HG03469 (cell line): ENCODE measurements at regions not wholly inside any gene's neighbourhood (a gene's known extent, or its start where the extent isn't known, plus 50 kb on each side); places are given as distances from the start of the nearest gene placed in this dataset.
"Not testable (repeated sequence)": the region's sequence is repeated elsewhere in the genome, so short reads cannot be mapped to it uniquely, and the experiment has no call there.

Experiments
- ATAC-seq: cut with Tn5 transposase; IDR thresholded peaks from one replicate; pipeline ENCODE4 v1.9.1; 2021; ENCODE audit warnings: mild to moderate bottlenecking, moderate library complexity, moderate number of reproducible peaks; ENCODE audit not compliant: unreplicated experiment

DNA sequence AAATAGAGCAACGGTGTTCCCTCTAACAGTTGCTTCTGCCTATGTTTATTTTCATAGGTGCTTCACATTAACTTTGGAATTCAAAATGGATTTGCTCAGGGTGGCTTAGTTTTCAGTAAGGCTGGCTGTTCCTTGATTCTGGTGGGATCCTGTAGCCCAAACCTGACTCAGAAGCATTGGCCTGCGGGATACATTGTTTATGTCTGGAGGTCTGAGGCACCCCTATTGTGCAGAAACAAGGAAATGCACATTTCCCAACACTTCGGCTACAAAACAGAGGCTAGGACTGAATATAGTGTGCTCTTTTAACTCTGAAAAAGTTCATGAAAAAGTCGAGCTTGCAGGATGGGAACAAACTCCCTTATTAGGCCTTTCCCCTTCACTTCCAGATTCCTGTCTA is 133.8 kb upstream of the F3 start:
- ATAC-seq, result no peak

DNA sequence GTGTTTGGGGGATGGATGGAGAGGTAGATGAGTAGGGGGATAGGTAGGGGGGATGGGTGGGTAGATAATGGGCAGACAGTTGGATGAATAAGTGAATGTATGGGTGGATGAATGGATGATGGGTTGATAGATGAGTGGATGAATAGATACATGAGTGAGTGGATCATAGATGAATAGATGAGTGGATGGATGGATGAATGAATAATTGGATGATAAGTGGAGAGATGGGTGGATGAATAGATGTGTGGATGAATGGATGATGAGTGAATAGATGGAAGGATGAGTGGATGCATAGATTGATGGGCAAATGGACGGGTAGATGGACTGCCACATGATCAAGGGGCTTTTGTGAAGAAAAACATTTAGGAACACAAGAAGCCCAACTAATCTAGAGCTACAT is 133.3 kb upstream of the F3 start:
- no peak for ATAC-seq

DNA sequence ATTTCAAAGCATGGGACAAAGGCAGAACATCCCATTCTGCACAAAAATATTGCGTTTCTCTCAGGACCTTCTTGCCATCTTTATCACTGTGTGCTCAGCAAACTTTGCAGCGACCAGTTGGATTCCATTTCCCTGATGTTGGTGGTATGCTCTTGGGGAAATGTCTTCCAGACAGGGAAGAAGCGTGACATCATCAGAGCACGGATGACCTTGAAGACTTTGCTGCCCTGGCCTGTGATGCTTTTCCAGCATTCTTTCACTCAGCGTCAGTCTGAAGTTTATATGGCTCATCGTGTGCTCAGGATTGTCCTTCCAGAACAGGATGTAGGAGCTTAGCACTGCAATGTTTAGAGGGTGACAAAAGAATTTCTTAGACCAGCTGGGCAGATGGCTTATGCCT is 131.4 kb upstream of the F3 start:
- ATAC-seq, result no peak

DNA sequence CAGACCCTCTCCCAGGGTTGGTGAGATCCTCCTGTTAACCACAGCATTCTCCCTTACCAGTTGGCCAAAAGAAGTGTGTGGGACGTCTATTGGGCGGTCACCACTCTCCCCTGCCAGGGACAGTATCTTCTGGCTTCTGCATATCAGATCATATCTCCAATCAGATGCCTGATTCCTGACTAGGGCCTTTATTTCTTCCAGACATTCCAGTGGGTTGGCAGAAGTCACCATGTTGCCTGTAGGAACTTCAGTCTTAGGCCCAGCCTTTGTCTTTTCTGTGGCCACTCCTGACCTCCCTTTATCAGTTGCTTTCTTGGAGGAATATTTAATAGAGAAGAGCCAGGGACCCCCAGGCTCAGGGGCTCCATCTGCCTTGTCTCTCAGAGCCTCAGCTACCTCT is 130.4 kb upstream of the F3 start:
- ATAC-seq, result no peak

DNA sequence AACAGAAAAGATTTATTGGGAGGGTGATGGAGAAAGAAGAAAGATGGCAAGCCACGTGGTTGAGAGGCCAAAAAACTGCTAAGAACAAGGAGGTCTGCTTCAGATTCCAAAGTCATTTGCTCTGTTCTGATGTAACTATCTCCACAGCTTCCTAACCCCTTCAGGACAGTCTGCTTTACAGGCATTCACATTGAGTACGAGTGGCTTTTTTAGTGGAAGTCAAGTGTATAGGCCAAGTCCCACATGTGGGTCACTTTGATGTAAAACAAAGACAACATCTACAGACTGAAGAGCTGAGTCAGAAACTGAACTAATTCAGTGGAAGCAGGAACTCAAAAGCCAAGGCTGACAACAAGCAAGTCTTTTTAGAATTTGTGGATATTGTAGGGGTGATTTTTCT is 128.7 kb upstream of the F3 start:
- ATAC-seq, result no peak

DNA sequence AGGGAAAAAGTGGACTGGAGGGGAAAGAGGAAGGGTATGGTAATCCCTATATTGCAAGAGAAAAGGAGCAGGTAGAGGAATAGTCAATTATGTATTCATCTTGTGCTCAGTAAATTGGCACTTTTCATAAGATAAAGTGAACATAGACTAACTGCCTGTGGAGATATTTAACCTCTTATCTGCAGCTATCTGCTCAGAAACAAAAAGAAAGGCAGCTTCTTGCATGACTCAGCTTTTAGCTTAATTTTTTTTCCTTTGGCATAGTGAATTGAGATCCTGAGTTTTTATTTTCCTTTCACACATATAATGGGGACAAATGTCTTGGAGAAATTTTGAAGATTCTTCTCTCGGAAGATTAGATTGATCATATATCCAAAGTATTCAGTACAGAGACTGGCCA is 127.6 kb upstream of the F3 start:
- ATAC-seq, result no peak

DNA sequence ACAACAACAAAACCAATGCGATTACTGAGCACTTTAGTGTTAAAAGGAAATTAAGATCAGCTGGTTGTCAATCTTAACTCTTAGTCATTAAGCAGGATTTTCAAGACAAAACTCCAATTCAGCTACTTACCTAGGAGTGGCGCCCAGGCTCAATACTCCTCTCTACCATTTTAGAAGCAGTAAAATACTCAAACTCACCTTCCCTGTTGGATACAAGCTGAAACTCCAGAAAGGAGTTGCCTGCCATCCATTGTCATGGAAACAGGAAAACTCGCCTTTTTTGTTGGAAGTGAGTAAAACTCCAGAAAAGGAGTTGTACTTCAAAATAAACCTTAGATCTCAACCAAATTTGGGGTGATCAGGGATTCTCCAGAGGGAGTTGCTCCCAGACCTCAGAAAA is 127.0 kb upstream of the F3 start:
- no peak for ATAC-seq

DNA sequence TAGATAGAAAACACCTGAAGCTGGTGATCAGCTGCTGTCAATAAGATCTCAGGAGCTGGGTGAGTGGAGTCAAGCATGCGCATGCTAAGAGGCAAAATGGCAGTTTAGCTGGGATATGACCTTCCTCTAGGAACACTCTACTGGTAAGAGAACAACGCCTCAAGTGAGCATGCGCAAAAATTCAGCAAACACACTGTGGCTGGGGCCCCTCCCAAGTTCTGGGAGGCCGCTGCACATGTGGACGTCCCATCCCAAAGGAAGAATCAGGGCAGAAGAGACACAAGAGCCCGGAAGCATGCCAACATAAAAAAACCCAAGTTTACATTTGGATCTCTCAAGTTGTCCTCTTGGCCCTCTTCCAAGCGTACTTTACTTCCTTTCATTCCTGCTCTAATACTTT is 126.3 kb upstream of the F3 start:
- no peak for ATAC-seq

DNA sequence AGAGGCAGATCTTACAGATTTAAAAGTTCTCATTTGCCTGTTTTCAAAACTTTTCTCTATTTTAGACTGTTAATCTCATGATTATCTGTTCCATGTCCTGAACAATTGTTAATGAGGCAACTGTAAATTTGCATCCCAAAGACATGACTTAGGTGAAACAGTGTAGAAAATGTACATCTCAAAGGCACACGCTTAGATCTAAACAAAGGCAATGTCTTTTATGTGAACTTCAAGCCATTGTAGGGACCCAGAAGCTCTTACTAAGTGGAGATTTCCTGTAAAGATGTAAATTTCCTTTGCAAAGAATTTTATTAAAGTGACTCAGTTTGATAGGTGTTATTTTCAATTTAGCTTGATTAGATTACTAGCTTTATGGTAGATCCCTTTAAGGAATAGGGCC is 125.2 kb upstream of the F3 start:
- ATAC-seq, result no peak

DNA sequence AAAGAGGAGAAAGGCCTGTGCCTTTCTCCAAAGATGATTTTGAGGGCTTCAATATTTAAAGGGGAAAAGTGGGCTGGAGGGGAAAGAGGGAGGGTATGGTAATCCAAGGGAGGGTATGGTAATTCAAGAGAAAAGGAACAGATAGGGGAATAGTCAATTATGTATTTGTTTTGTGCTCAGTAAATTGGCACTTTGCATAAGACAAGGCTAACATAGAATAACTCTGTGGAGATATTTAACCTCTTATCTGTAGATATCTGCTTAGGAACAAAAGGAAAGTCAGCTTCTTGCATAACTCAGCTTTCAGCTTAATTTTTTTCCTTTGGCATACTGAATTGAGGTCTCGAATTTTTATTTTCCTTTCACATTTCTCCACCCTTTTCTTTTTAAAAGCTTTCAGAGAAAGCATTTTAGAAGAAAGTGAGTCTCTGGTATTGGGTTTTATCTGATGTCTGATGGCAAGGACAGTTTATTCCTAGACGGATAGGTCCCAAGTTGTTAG is 119.9 kb upstream of the F3 start:
- ATAC-seq, result no peak

DNA sequence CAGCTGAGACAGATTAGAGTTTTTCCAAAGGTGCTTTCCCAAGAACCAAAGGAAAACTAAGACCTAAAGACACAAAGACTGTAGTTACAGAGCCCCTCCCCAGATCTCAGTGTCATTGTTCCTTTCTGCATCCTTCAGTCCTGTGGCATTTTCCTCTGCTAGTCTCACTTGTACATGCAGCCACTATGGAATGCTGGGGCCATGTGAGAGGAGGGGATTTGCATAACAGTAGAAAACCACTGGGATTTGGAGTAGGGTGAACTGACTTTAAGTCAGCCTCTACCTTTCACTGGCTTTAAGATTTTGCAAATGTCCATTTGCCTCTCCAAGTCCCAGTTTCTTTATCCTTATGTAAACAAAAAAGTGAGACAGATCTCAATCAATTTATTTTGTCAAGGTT is 119.4 kb upstream of the F3 start:
- no peak for ATAC-seq

DNA sequence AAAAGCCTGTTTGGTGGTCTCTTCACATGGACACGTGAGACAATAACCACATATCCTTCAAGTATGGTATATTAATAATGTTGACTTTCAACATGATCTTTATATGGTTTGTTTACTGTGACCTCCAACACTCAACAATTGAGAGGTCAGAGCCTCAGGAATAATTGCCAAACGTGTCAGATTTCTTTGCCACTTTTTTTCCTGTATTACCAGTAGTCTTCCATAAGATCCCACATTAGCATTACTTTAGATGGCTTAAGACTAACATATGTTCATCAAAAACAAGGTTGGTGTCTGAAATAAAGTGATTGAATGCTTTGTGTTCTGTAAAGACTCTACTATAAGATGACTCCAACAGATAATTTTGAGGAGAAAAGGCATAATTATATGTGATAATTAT is 118.7 kb upstream of the F3 start:
- no peak for ATAC-seq

DNA sequence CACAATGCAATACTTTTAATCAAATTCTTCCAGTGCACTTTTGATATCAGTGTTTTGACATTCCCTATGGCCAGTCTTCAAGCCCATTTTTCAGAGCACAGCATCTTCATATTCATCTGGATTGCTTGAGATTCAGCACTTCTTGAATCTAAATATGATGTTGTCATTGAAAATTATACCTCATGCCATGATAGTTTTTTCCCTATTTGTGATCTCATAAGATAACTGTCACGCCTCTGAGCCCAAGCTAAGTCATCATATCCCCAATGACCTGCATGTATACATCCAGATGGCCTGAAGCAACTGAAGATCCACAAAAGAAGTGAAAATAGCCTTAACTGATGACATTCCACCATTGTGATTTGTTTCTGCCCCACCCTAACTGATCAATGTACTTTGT is 117.6 kb upstream of the F3 start:
- ATAC-seq, result not testable (repeated sequence)

DNA sequence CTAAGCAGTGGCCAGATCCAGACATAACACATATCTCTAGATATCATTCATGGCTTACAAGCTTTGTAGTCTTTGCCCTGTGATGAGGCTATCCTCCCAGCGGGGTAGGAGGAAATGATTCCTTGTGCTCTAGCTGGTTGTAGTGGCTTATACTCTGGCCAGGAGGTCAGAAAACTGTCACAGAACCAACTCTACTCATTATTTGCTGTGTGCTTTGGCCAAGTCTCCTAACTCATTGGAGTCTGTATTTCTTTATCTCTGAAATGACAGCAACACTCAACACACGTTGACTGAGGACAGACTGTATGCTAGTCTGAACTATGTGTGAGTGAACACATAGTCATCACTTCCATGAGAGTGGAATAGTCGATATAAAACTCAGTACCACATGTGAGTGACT is 116.7 kb upstream of the F3 start:
- ATAC-seq, result no peak

DNA sequence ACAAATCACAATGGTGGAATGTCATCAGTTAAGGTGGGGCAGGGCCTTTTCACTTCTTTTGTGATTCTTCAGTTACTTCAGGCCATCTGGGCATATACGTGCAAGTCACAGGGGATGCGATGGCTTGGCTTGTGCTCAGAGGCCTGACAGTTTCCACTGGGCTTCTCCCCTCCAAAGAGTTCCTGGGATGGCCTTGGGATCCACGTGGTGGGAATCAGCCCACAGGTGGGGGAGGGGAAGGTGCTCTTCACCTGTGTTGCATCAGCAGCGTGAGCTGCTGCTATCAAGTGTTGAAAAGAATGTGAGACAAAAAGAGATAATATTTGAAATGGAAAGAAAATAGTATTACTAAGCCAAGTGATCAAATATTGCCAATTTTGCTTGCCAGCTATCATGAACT is 116.2 kb upstream of the F3 start:
- ATAC-seq, result not testable (repeated sequence)

DNA sequence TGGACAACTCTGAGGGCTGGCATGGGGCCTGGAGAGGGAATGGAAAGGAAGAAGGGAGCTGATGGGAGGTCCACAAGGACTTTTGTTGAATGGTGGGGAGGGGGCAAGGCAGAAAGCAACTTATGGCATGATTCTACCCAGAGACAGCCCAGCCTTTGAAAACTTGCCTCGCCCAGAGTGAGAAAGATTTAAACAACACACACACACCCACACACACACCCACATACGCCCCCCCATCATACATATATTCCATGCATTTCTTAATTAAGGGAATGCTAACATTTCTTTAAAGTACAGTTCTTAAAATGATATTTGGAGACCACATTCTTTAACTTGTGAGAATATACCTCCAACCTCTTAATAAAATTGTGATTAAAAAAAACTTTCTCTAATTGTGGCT is 115.4 kb upstream of the F3 start:
- no peak for ATAC-seq

DNA sequence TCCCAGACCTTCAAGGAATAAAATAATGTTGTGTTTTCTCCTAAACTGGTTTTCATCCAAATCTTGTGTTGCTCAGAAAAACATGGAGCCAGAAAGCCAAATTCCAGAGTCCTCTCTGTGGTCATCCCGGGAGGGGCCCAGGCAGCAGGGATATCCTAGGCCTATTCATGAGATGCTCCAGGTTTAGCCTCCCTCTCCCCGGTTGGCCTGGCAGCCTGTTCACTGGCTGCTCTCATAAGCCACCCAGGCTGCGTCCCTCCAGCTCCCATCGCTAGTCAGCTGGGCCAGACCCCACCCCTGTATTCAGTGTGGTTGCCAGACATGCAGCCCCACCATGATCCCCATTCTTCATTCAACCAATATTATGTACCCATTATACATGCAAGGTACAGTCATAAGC is 113.4 kb upstream of the F3 start:
- no peak for ATAC-seq

DNA sequence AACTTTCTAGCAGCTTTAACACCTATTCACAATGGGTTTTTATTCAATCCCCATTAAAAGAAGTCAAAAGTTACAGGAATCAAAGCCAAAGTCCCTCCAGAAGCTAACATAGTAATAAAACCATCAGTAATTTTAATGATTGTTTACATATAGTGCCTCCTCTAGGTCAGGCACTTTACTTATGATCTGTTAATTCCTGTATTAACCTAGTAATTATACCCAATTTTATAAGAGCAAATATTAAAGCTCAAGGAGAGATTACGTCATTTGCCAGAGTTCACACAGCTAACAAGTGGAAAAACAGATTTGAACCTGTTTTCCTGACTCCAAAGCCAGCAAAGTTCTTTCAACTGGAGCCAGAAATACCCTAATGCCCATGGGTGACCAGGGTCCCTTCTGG is 112.9 kb upstream of the F3 start:
- ATAC-seq, result no peak

DNA sequence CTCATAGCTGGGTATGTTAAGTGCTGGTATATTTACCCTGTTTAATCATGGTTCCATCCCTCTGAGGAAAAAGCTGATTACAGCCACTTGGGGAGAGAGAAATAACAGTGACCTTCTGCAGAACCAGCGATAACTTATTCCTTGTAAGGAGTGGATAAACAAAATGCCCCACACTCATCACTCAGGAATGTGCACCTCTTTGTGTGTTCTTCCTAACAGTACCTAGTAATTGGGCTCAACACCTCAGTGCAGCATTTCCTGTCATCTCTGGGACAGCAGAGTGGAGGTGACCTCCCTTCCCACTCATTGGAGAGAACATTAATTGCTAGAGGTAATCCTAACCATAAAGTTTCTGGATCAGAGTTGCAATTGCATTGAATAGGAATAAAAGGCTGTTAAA is 112.5 kb upstream of the F3 start:
- no peak for ATAC-seq

DNA sequence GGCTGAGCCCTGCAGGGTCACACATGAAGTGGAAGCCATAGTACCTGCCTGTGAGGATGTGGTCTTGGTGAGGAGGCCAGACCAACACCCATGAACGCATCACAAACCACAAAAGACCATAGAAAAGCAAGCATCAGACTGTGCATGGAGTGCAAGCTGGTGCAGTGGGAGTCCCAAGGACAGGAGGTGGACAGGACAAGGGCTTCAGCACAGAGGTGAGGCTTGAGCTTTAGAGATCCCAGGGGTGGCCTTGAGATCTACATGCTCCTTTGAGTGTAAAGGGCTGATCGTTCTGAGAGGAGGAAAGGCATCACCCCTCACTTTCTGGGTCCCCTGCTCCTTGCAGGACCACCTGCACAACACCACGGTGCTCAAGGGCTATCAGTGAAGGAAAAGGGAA is 111.9 kb upstream of the F3 start:
- ATAC-seq, result no peak

DNA sequence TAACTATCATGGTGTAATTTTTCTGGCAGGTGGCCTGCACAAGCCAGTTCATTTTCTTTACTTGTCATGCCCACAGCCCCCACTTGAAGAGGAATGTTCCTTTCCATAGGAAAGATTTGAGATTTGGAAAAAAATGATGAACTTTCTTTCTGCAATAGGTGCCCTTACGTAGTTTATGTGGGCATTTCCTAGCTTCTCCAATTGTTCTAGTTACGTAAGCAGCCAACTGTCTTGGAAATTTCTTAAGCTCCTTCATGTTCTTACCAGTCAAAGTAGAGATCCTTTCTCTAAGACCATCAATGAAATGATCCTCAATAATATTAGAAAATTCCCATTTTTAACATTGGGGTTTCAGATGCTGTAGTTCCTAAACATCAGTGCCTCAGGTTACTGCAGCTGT is 109.5 kb upstream of the F3 start:
- no peak for ATAC-seq

DNA sequence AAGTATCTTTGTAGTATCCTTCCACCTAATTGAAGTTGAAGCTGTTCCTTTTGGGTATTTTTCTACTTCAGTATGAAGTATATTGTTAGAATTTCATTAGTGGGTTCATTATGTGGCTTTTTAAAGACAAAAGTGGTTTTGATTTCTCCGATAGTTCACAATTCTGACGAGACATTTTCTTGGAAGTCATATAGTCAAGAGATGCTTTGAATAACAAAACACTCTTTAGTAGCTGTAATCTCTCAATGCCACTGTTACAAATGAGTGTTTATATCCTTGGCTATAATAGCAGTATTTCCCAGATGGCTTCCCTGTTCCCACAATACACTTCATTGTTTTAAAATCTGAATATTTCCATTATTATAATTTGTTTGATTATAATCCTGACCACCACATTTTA is 108.7 kb upstream of the F3 start:
- ATAC-seq, result no peak

DNA sequence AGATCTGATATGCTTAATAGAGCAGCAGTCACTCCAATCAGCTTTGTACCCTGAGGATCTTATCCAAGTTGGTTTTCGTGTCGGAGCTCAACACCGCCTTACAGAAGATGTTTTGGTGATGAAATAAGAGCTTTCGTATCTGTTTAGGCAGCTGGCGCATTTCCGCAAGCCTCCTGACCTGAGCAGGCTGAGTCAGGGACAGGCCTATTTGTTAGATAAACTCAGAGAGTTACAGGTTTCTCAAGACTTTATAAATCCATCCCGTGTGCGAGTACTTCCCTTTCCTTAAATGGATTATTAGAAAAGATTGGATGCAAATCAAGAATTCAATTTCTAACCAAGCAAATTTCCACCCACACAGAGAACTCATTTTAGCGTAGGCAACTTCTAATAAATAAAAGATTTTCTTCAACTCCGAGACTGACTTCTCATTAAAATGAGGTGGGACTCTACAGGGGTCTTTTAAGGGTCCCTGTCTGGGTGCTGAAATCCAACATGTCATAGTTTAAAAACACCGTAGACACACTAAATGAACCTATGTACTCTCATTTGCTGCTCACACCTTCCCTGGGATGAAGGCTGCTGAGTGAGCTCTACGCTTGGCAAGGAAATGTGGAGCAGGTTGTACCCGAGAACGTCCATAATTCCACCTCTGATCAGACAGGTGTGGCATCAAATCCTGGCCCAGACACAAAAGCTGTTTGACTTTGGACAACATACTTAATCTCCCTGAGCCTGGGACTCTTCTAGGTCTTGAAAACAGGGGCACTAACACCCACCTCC is 106.9 kb upstream of the F3 start:
- no peak for ATAC-seq
